BLaER1 treated with 17β-estradiol and CSF1 and Interleukin-3, amounts not matched to agents 10 nM and 100 nM (cell line): ENCODE measurements at regions not wholly inside any gene's neighbourhood (a gene's known extent, or its start where the extent isn't known, plus 50 kb on each side); places are given as distances from the start of the nearest gene placed in this dataset.

Source experiments
- H3K27ac ChIP-seq, 11 experiments: shearing (Covaris generic); formaldehyde crosslinking; 2 replicates each; pipeline ENCODE4 v1.8.1; 2022
- H3K27me3 ChIP-seq, 11 experiments: shearing (Covaris generic); formaldehyde crosslinking; 2 replicates each; pipeline ENCODE4 v1.8.1; 2022
- H3K36me3 ChIP-seq, 11 experiments: shearing (Covaris generic); formaldehyde crosslinking; 2 replicates each; pipeline ENCODE4 v1.8.1; 2022
- H3K4me1 ChIP-seq, 10 experiments: shearing (Covaris generic); formaldehyde crosslinking; 2 replicates each; pipeline ENCODE4 v1.8.1; 2022
- H3K4me2 ChIP-seq, 11 experiments: shearing (Covaris generic); formaldehyde crosslinking; 2 replicates each; pipeline ENCODE4 v1.8.1; 2022
- H3K4me3 ChIP-seq, 10 experiments: shearing (Covaris generic); formaldehyde crosslinking; 2 replicates each; pipeline ENCODE4 v1.8.1; 2022
- H3K9ac ChIP-seq, 11 experiments: shearing (Covaris generic); formaldehyde crosslinking; 2 replicates each; pipeline ENCODE4 v1.8.1; 2022
- H3K9me3 ChIP-seq, 11 experiments: shearing (Covaris generic); formaldehyde crosslinking; replicated peaks in 1 of 11; 2 replicates each; pipeline ENCODE4 v1.8.1; 2022
- H4K20me1 ChIP-seq, 11 experiments: shearing (Covaris generic); formaldehyde crosslinking; 2 replicates each; pipeline ENCODE4 v1.8.1; 2022
- Cebpa-rat ChIP-seq, 11 experiments: shearing (Covaris generic); IDR thresholded peaks; 2 replicates each; pipeline ENCODE4 v1.8.1; 2022

GRCh38 chr13:76406243-76406642 lies 480.0 kb downstream of the KCTD12 start:
- no peak overlapping the region for H3K4me3 ChIP-seq
- no peaks in the 10 kb centered on the region for H3K9me3 ChIP-seq
- TF ChIP-seq Cebpa-rat (IDR thresholded peaks at IDR 0.05): no peak
- H3K4me1 ChIP-seq: no peaks in the 10 kb centered on the region
- no peak overlapping the region for H3K9ac ChIP-seq
- no peaks in the 10 kb centered on the region for H3K36me3 ChIP-seq
- no peak overlapping the region for H3K4me2 ChIP-seq
- H3K27ac ChIP-seq: no peak overlapping the region
- no peaks in the 10 kb centered on the region for H3K27me3 ChIP-seq
- H4K20me1 ChIP-seq: no peaks in the 10 kb centered on the region

DNA sequence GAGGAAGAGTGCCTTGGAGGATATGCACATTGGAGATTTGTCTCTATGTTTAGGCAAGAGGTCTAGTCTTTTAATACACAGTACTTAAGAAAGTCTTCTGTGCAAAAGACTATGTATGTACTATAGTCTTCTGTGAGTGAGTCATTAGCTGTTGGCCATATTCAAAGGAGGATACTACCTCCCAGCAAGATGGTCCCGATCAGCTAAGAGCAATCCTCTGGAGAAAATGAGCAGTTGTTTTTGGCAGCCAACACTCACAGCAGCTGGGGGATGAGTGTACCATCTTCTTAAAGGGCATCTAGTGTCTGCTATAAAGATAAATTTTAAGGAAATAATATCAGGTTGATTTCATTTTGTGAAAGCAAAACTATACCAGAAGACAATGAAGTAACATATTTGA lies 487.8 kb downstream of the KCTD12 start:
- Histone ChIP-seq H4K20me1 (no peaks in the 10 kb centered on the region), H3K27ac (no peak overlapping the region), H3K9ac (no peak overlapping the region), H3K4me2 (no peak overlapping the region), H3K4me3 (no peak overlapping the region), H3K27me3 (no peaks in the 10 kb centered on the region), H3K36me3 (no peaks in the 10 kb centered on the region), H3K4me1 (no peaks in the 10 kb centered on the region), H3K9me3 (no peaks in the 10 kb centered on the region)
- no peak for TF ChIP-seq Cebpa-rat (IDR thresholded peaks at IDR 0.05)

GRCh38 chr13:76397413-76397812 lies 488.8 kb downstream of the KCTD12 start:
- no peaks in the 10 kb centered on the region for H3K4me1 ChIP-seq
- no peak overlapping the region for H3K4me2 ChIP-seq
- no peaks in the 10 kb centered on the region for H3K27me3 ChIP-seq
- TF ChIP-seq Cebpa-rat (IDR thresholded peaks at IDR 0.05): no peak
- H3K9me3 ChIP-seq: no peaks in the 10 kb centered on the region
- no peak overlapping the region for H3K27ac ChIP-seq
- H3K36me3 ChIP-seq: no peaks in the 10 kb centered on the region
- H3K9ac ChIP-seq: no peak overlapping the region
- no peaks in the 10 kb centered on the region for H4K20me1 ChIP-seq
- no peak overlapping the region for H3K4me3 ChIP-seq

DNA sequence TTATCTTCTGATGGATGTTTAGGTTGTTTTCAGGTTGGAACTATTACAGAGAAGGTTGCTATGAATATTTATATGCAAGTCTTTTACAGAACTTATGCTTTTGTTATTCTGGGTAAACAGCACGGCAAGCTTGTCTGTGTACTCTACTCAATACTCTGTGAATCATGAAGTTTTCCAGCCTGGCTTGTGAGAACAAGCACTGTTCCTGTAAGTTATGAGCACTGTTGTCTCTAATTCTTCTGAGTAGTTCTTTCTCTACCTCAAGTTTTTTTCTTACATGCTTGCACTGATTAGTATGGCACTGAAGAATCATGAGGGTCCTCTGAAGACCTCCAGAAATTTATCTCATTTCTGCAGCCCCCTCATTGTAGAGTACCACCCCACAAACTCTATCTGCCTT lies 496.9 kb downstream of the KCTD12 start:
- Histone ChIP-seq H3K27me3 (no peaks in the 10 kb centered on the region), H4K20me1 (no peaks in the 10 kb centered on the region), H3K36me3 (no peaks in the 10 kb centered on the region), H3K9me3 (no peaks in the 10 kb centered on the region), H3K4me3 (no peak overlapping the region), H3K4me1 (peaks cover 0 to 10% (median 2%) of the 10 kb centered on the region in 10 experiments; a peak in 5 of 20 replicates), H3K9ac (no peak overlapping the region), H3K4me2 (no peak overlapping the region), H3K27ac (no peak overlapping the region)
- TF ChIP-seq Cebpa-rat (IDR thresholded peaks at IDR 0.05): no peak

DNA sequence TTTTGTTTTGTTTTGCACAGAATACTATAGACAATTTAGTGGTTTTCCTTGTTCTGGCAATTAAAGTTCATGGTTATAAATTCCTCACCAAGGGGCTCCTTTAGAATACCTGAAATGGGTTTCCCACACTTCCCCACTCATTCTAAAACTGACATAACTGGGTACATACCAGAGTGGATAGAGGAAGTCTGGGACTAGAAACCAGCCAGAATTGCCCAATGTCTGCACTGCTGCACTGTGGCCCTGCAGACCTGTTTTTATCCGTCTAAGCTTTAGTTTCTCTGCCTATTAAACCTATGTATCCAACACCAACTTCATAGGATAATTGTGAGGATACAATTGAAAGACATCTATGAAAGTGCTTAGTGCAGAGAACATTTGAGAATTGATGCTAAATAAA lies 498.6 kb downstream of the KCTD12 start:
- no peak for TF ChIP-seq Cebpa-rat (IDR thresholded peaks at IDR 0.05)

DNA sequence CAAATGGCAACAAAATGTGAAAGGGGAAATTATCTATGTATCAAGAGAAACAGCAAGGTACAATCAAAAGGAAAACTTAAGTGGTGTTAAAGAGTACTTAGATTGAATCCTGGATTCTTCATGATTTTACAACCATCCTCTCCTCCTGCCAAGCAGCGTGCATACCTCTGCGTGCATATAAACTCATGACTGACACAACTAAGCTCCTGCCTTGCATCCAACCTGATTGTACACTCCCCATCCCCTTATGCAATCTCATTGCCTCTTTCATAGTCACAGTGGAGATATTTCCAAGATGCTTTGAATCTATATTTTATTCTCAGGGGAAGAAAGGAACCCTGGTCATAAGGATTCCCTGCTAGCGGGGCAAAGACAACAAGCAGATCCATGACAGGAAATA lies 499.9 kb downstream of the KCTD12 start:
- H3K9me3 ChIP-seq: no peaks in the 10 kb centered on the region
- no peak overlapping the region for H3K9ac ChIP-seq
- H3K4me1 ChIP-seq: peaks cover 0 to 10% (median 2%) of the 10 kb centered on the region in 10 experiments; a peak in 5 of 20 replicates
- no peaks in the 10 kb centered on the region for H3K36me3 ChIP-seq
- H3K4me3 ChIP-seq: no peak overlapping the region
- no peak for TF ChIP-seq Cebpa-rat (IDR thresholded peaks at IDR 0.05)
- no peaks in the 10 kb centered on the region for H4K20me1 ChIP-seq
- H3K4me2 ChIP-seq: no peak overlapping the region
- no peaks in the 10 kb centered on the region for H3K27me3 ChIP-seq
- H3K27ac ChIP-seq: no peak overlapping the region

More for the DNA sequence above, 498.6 kb downstream of the KCTD12 start:
- Histone ChIP-seq H3K4me1 (peaks cover 0 to 10% (median 2%) of the 10 kb centered on the region in 10 experiments; a peak in 5 of 20 replicates), H3K9me3 (no peaks in the 10 kb centered on the region), H3K4me3 (no peak overlapping the region), H3K27me3 (no peaks in the 10 kb centered on the region), H4K20me1 (no peaks in the 10 kb centered on the region), H3K36me3 (no peaks in the 10 kb centered on the region), H3K4me2 (peak overlapping the region in 2 of 11 experiments; percentile 8 to 20; a peak in 1 of 22 replicates), H3K27ac (no peak overlapping the region), H3K9ac (no peak overlapping the region)

- H3K9ac ChIP-seq: no peak overlapping the region
- H3K9me3 ChIP-seq: no peaks in the 10 kb centered on the region
- no peaks in the 10 kb centered on the region for H3K36me3 ChIP-seq
- no peak for TF ChIP-seq Cebpa-rat (IDR thresholded peaks at IDR 0.05)
- H4K20me1 ChIP-seq: no peaks in the 10 kb centered on the region
- H3K4me3 ChIP-seq: no peak overlapping the region
- H3K4me1 ChIP-seq: peaks cover 0 to 14% (median 4%) of the 10 kb centered on the region in 10 experiments; a peak in 7 of 20 replicates
- H3K27me3 ChIP-seq: no peaks in the 10 kb centered on the region
- no peak overlapping the region for H3K27ac ChIP-seq
- H3K4me2 ChIP-seq: no peak overlapping the region
Observed at GRCh38 chr13:76385586-76385985, 500.6 kb downstream of the KCTD12 start.

DNA sequence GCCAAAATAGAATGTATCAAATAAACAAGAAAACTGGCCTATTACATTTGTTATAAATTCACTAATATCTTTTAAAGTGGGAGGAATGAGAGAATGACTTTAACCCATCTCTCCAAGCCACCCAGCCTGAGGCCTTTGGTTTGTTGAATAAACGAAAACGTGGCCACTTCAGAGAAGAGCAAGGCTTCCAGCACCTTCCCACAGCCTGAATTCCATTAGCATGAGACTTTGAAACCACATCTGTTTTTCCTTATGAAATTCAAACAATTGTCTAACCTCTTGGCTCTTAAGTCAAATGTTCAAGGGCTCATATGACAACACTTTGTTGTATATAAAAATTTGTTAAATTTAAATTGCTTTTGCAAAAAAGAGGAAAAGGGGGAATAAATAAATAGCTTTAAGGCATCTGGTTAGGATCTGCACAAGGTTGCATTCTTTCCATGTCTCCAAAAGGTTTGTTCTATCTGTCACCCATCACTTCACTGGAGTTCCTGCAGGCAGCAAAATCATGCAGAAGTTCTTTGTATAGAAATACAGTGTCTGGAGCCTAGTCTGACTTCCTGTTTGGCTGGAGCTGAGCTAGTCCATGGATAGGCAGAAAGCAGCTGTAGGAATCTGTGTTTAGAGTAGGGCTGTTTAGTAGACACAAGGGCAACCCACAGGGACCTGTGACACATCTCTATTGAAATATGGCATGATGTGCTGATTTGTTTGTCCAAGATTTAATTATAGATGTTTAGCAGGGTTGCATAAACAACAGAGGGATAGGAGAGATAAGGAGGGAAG lies 502.3 kb downstream of the KCTD12 start:
- Histone ChIP-seq H3K4me3 (no peak overlapping the region), H3K4me1 (peaks cover 0 to 18% (median 5%) of the 10 kb centered on the region in 10 experiments; a peak in 7 of 20 replicates), H3K36me3 (no peaks in the 10 kb centered on the region), H3K9me3 (no peaks in the 10 kb centered on the region), H3K9ac (no peak overlapping the region), H3K4me2 (no peak overlapping the region), H3K27me3 (no peaks in the 10 kb centered on the region), H3K27ac (no peak overlapping the region), H4K20me1 (no peaks in the 10 kb centered on the region)
- no peak for TF ChIP-seq Cebpa-rat (IDR thresholded peaks at IDR 0.05)

- H3K27ac ChIP-seq: no peak overlapping the region
Observed at GRCh38 chr13:76380446-76381065, 505.6 kb downstream of the KCTD12 start.

More at GRCh38 chr13:76380446-76381065, 505.6 kb downstream of the KCTD12 start:
- H3K27me3 ChIP-seq: no peaks in the 10 kb centered on the region
- H3K4me2 ChIP-seq: peak overlapping the region in 3 of 11 experiments; percentile 22 to 32 (median 22); a peak in 5 of 22 replicates
- peaks cover 0 to 21% (median 0%) of the 10 kb centered on the region in 10 experiments; a peak in 6 of 20 replicates for H3K4me1 ChIP-seq
- H4K20me1 ChIP-seq: no peaks in the 10 kb centered on the region
- H3K36me3 ChIP-seq: no peaks in the 10 kb centered on the region
- no peak overlapping the region for H3K9ac ChIP-seq
- no peaks in the 10 kb centered on the region for H3K9me3 ChIP-seq
- no peak for TF ChIP-seq Cebpa-rat (IDR thresholded peaks at IDR 0.05)
- H3K4me3 ChIP-seq: no peak overlapping the region
